Neutrophil (primary cell): ENCODE measurements at regions not wholly inside any gene's neighbourhood (a gene's known extent, or its start where the extent isn't known, plus 50 kb on each side); places are given as distances from the start of the nearest gene placed in this dataset.

Experiments
- H3K27ac ChIP-seq: fragments of 200-600 bp; sonication (generic); 2 replicates; pipeline ENCODE4 v1.5.1; 2016; ENCODE audit warnings: mild to moderate bottlenecking, moderate library complexity
- H3K27me3 ChIP-seq: fragments of 200-600 bp; sonication (generic); 2 replicates; pipeline ENCODE4 v1.6.0; 2016; ENCODE audit warnings: mild to moderate bottlenecking
- H3K36me3 ChIP-seq: fragments of 200-600 bp; sonication (generic); 2 replicates; pipeline ENCODE4 v1.5.1; 2017
- H3K4me1 ChIP-seq, 2 experiments: fragments of 200-600 bp in 1 of 2; sonication (generic) in 1 of 2; 1 replicate in 1 of 2; 2 replicates in 1 of 2; pipeline versions ENCODE4 v1.5.1 to v1.6.1; 2013 to 2016; ENCODE audit warnings: low read depth in 1 of 2, low read length in 1 of 2, mild to moderate bottlenecking in 1 of 2, moderate library complexity in 1 of 2; ENCODE audit not compliant: control insufficient read depth in 1 of 2, insufficient read depth in 1 of 2
- H3K4me3 ChIP-seq, 2 experiments: fragments of 200-600 bp in 1 of 2; sonication (generic) in 1 of 2; 1 replicate in 1 of 2; 2 replicates in 1 of 2; pipeline ENCODE4 v1.5.1; 2013 to 2016; ENCODE audit warnings: low read depth in 1 of 2, low read length in 1 of 2, mild to moderate bottlenecking in 1 of 2, moderate library complexity in 1 of 2
- H3K9me3 ChIP-seq: fragments of 200-600 bp; sonication (generic); 2 replicates; pipeline ENCODE4 v1.5.1; 2016
- CTCF ChIP-seq: fragments of 200-600 bp; sonication (generic); IDR thresholded peaks from 2 replicates; pipeline ENCODE4 v1.5.1; 2016; ENCODE audit warnings: antibody characterized with exemption

DNA sequence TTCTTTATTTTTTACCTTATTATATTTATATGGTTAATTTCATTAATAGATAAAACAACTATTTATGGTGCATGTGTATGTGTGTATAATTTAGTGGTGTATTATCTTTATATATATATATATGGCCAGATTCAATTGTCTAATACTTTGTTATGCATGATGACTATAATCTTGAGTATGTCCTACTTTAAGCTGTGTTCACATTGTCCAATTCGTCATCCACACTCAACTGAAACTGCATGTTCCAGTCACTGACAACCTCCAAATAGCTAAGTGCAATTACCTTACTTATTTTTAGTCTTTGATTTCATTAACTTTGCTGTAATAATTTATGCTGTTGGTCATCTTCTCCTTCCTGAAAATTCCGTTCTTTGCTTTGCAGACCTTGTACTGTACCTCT, 306.5 kb upstream of the TMTC1 start:
- no peak for TF ChIP-seq CTCF

GRCh38 chr12:30088259-30088995, 304.7 kb upstream of the TMTC1 start:
- H3K9me3 ChIP-seq = no peaks in the 10 kb centered on the region
- H3K4me3 ChIP-seq = no peak overlapping the region
- no peaks in the 10 kb centered on the region for H3K4me1 ChIP-seq

More for the DNA sequence above, 306.5 kb upstream of the TMTC1 start:
- Histone ChIP-seq H3K4me3 (no peak overlapping the region), H3K27me3 (no peaks in the 10 kb centered on the region), H3K4me1 (no peaks in the 10 kb centered on the region), H3K36me3 (no peaks in the 10 kb centered on the region), H3K9me3 (no peaks in the 10 kb centered on the region), H3K27ac (no peak overlapping the region)

DNA sequence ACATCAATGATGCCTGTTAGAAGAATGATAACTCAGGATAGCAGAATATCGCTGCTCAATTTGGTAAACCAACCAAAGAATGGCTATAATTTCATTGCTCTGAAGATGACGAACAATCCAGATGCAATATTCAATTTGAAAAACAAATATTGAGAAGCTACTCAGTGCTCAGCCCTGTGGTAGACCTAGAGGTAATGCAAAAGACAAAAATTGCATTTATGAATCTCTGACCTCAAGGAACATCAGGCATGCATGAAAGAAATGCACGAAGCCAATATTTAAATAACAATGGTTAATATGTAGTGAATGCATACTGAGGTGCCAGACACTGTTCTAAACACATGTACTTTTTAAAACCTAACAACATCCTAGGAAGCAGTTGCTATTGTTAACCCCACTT, 298.6 kb upstream of the TMTC1 start:
- TF ChIP-seq CTCF = no peak

More at GRCh38 chr12:30088259-30088995, 304.7 kb upstream of the TMTC1 start:
- Histone ChIP-seq H3K36me3 (no peaks in the 10 kb centered on the region), H3K27ac (no peak overlapping the region), H3K27me3 (no peaks in the 10 kb centered on the region)
- no peak for TF ChIP-seq CTCF

GRCh38 chr12:30074916-30075315, 291.2 kb upstream of the TMTC1 start:
- no peaks in the 10 kb centered on the region for H3K4me1 ChIP-seq
- H3K27ac ChIP-seq = no peak overlapping the region
- H3K4me3 ChIP-seq = no peak overlapping the region
- H3K9me3 ChIP-seq = no peaks in the 10 kb centered on the region
- no peak for TF ChIP-seq CTCF
- no peaks in the 10 kb centered on the region for H3K36me3 ChIP-seq
- no peaks in the 10 kb centered on the region for H3K27me3 ChIP-seq

More for the DNA sequence above, 298.6 kb upstream of the TMTC1 start:
- H3K27ac ChIP-seq = no peak overlapping the region
- no peak overlapping the region for H3K4me3 ChIP-seq
- no peaks in the 10 kb centered on the region for H3K36me3 ChIP-seq
- no peaks in the 10 kb centered on the region for H3K9me3 ChIP-seq
- H3K4me1 ChIP-seq = no peaks in the 10 kb centered on the region
- H3K27me3 ChIP-seq = no peaks in the 10 kb centered on the region

GRCh38 chr12:30072824-30073223, 289.1 kb upstream of the TMTC1 start:
- no peak overlapping the region for H3K4me3 ChIP-seq
- no peak for TF ChIP-seq CTCF
- no peaks in the 10 kb centered on the region for H3K27me3 ChIP-seq
- H3K9me3 ChIP-seq = no peaks in the 10 kb centered on the region
- H3K4me1 ChIP-seq = no peaks in the 10 kb centered on the region
- no peak overlapping the region for H3K27ac ChIP-seq
- no peaks in the 10 kb centered on the region for H3K36me3 ChIP-seq
